ENCODE measurements at regions not wholly inside any gene's neighbourhood (a gene's known extent, or its start where the extent isn't known, plus 50 kb on each side); places are given as distances from the start of the nearest gene placed in this dataset.

- H3K4me3 ChIP-seq (ENCODE audit: low read length): no peak overlapping the region
- H3F3A ChIP-seq (ENCODE audit: control insufficient read depth, insufficient read depth): no peaks in the 10 kb centered on the region
- H3K36me3 ChIP-seq (ENCODE audit: control insufficient read depth, low read length): no peaks in the 10 kb centered on the region
- no peaks in the 10 kb centered on the region for H3K9me2 ChIP-seq (replicated peaks; ENCODE audit: control insufficient read depth, low read length)
- TF ChIP-seq EZH2phosphoT487 (IDR thresholded peaks at IDR 0.05; ENCODE audit: borderline replicate concordance, low read length) (no peak), CTCF (IDR thresholded peaks at IDR 0.05; ENCODE audit: low read depth, low read length, poor library complexity, severe bottlenecking) (no peak)
- no peak overlapping the region for H3K4me2 ChIP-seq (ENCODE audit: low read length)
- H3K27ac ChIP-seq (ENCODE audit: low read depth, low read length): no peak overlapping the region
- no peaks in the 10 kb centered on the region for H3K4me1 ChIP-seq (ENCODE audit: control insufficient read depth, low read length)
- no peaks in the 10 kb centered on the region for H3K9me3 ChIP-seq (ENCODE audit: control insufficient read depth, insufficient read depth, low read length)
- H3K79me2 ChIP-seq (ENCODE audit: control insufficient read depth, low read length): no peaks in the 10 kb centered on the region
- no peaks in the 10 kb centered on the region for H4K20me1 ChIP-seq (ENCODE audit: control insufficient read depth, insufficient read depth, low read depth, low read length)
- H3K27me3 ChIP-seq (ENCODE audit: control insufficient read depth, low read length): no peaks in the 10 kb centered on the region
Measured at GRCh38 chr5:2131196-2131595, 248.5 kb upstream of the IRX4 start.

- no peaks in the 10 kb centered on the region for H3K9me3 ChIP-seq (ENCODE audit: control insufficient read depth, insufficient read depth, low read length)
- no peaks in the 10 kb centered on the region for H3K36me3 ChIP-seq (ENCODE audit: control insufficient read depth, low read length)
- no peaks in the 10 kb centered on the region for H3K79me2 ChIP-seq (ENCODE audit: control insufficient read depth, low read length)
- no peaks in the 10 kb centered on the region for H3K9me2 ChIP-seq (replicated peaks; ENCODE audit: control insufficient read depth, low read length)
- no peak overlapping the region for H3K4me2 ChIP-seq (ENCODE audit: low read length)
- TF ChIP-seq CTCF (IDR thresholded peaks at IDR 0.05; ENCODE audit: low read depth, low read length, poor library complexity, severe bottlenecking) (no peak), EZH2phosphoT487 (IDR thresholded peaks at IDR 0.05; ENCODE audit: borderline replicate concordance, low read length) (no peak)
- no peaks in the 10 kb centered on the region for H3K27me3 ChIP-seq (ENCODE audit: control insufficient read depth, low read length)
- no peak overlapping the region for H3K27ac ChIP-seq (ENCODE audit: low read depth, low read length)
- no peak overlapping the region for H3K4me3 ChIP-seq (ENCODE audit: low read length)
- H3K4me1 ChIP-seq (ENCODE audit: control insufficient read depth, low read length): no peaks in the 10 kb centered on the region
- no peaks in the 10 kb centered on the region for H3F3A ChIP-seq (ENCODE audit: control insufficient read depth, insufficient read depth)
- no peaks in the 10 kb centered on the region for H4K20me1 ChIP-seq (ENCODE audit: control insufficient read depth, insufficient read depth, low read depth, low read length)
Measured at GRCh38 chr5:2130361-2130760, 247.6 kb upstream of the IRX4 start.

- H3K4me2 ChIP-seq (ENCODE audit: low read length): no peak overlapping the region
- H3K79me2 ChIP-seq (ENCODE audit: control insufficient read depth, low read length): no peaks in the 10 kb centered on the region
- H3K9me2 ChIP-seq (replicated peaks; ENCODE audit: control insufficient read depth, low read length): no peaks in the 10 kb centered on the region
- TF ChIP-seq CTCF (IDR thresholded peaks at IDR 0.05; ENCODE audit: low read depth, low read length, poor library complexity, severe bottlenecking) (no peak), EZH2phosphoT487 (IDR thresholded peaks at IDR 0.05; ENCODE audit: borderline replicate concordance, low read length) (no peak)
- no peaks in the 10 kb centered on the region for H3K4me1 ChIP-seq (ENCODE audit: control insufficient read depth, low read length)
- H3K9me3 ChIP-seq (ENCODE audit: control insufficient read depth, insufficient read depth, low read length): no peaks in the 10 kb centered on the region
- no peak overlapping the region for H3K4me3 ChIP-seq (ENCODE audit: low read length)
- H3K27me3 ChIP-seq (ENCODE audit: control insufficient read depth, low read length): no peaks in the 10 kb centered on the region
- no peak overlapping the region for H3K27ac ChIP-seq (ENCODE audit: low read depth, low read length)
- no peaks in the 10 kb centered on the region for H4K20me1 ChIP-seq (ENCODE audit: control insufficient read depth, insufficient read depth, low read depth, low read length)
- H3F3A ChIP-seq (ENCODE audit: control insufficient read depth, insufficient read depth): no peaks in the 10 kb centered on the region
- no peaks in the 10 kb centered on the region for H3K36me3 ChIP-seq (ENCODE audit: control insufficient read depth, low read length)
Measured at GRCh38 chr5:2129568-2130272, 247.0 kb upstream of the IRX4 start.

Data from DOHH2 (cell line).